ENCODE measurements at regions not wholly inside any gene's neighbourhood (a gene's known extent, or its start where the extent isn't known, plus 50 kb on each side); places are given as distances from the start of the nearest gene placed in this dataset.

Small RNAs in the stretch of these regions (small RNA-seq; reads per million reads assigned to genes)
- 0 reads per million in 2 donors for gene RPS27P20
